CD8-positive, alpha-beta memory T cell (primary cell): ENCODE measurements at regions not wholly inside any gene's neighbourhood (a gene's known extent, or its start where the extent isn't known, plus 50 kb on each side); places are given as distances from the start of the nearest gene placed in this dataset.

Experiments
- CTCF ChIA-PET: fragments of 350-600 bp; sonication (Branson Sonifier 250); formaldehyde crosslinking; loops from one replicate; lab custom pipeline; 2021; ENCODE audit warnings: antibody characterized with exemption; lab: Charles Lee
- POLR2A ChIA-PET: fragments of 350-600 bp; sonication (Branson Sonifier 250); formaldehyde crosslinking; loops from one replicate; lab custom pipeline; 2021; ENCODE audit warnings: antibody characterized with exemption; lab: Charles Lee
- DNase-seq, 5 donors: peaks; one replicate each; pipeline versions ENCODE4 v3.0.0 to v3.0.0-alpha.2; 2020 to 2022; ENCODE audit warnings: mixed read lengths in 1 of 5
- H3K27ac ChIP-seq: one replicate; pipeline ENCODE4 v1.7.0; 2013; ENCODE audit warnings: low read depth, mild to moderate bottlenecking, low read length, moderate library complexity
- H3K27me3 ChIP-seq: 2 replicates; pipeline ENCODE4 v1.7.0; 2013; ENCODE audit warnings: low read length, mild to moderate bottlenecking; ENCODE audit not compliant: insufficient read depth, poor library complexity, severe bottlenecking
- H3K36me3 ChIP-seq: 2 replicates; pipeline ENCODE4 v1.7.0; 2013; ENCODE audit warnings: mild to moderate bottlenecking, low read length, moderate library complexity; ENCODE audit not compliant: insufficient read depth
- H3K4me1 ChIP-seq: 2 replicates; pipeline ENCODE4 v1.7.0; 2013; ENCODE audit warnings: mild to moderate bottlenecking, low read length, moderate library complexity; ENCODE audit not compliant: insufficient read depth
- H3K4me3 ChIP-seq: 2 replicates; pipeline ENCODE4 v1.7.0; 2013; ENCODE audit warnings: mild to moderate bottlenecking, low read length
- H3K9me3 ChIP-seq: 2 replicates; pipeline ENCODE4 v1.7.0; 2013; ENCODE audit warnings: mild to moderate bottlenecking, low read length
- H3K27ac Mint-ChIP-seq, 8 donors: one replicate each; pipeline ENCODE4 v1.8.0; 2020 to 2021; ENCODE audit warnings: mixed read lengths in 8 of 8, mild to moderate bottlenecking in 6 of 8, inconsistent platforms in 3 of 8, moderate library complexity in 3 of 8
- H3K27me3 Mint-ChIP-seq, 2 donors: one replicate each; pipeline ENCODE4 v1.8.0; 2020 to 2021; ENCODE audit warnings: mixed read lengths in 2 of 2, mild to moderate bottlenecking in 1 of 2, moderate library complexity in 1 of 2
- H3K36me3 Mint-ChIP-seq, 3 donors: one replicate each; pipeline ENCODE4 v1.8.0; 2020 to 2021; ENCODE audit warnings: mixed read lengths in 3 of 3, inconsistent platforms in 1 of 3, mild to moderate bottlenecking in 1 of 3
- H3K4me1 Mint-ChIP-seq, 3 donors: one replicate each; pipeline ENCODE4 v1.8.0; 2020 to 2021; ENCODE audit warnings: mixed read lengths in 3 of 3, inconsistent platforms in 1 of 3, mild to moderate bottlenecking in 1 of 3
- H3K4me3 Mint-ChIP-seq, 7 donors: one replicate each; pipeline ENCODE4 v1.8.0; 2020 to 2021; ENCODE audit warnings: mixed read lengths in 7 of 7, mild to moderate bottlenecking in 6 of 7, moderate library complexity in 4 of 7, inconsistent platforms in 2 of 7
- H3K9me3 Mint-ChIP-seq, 5 donors: one replicate each; pipeline ENCODE4 v1.8.0; 2020 to 2022; ENCODE audit warnings: mixed read lengths in 5 of 5, mild to moderate bottlenecking in 3 of 5, moderate library complexity in 2 of 5, inconsistent platforms in 1 of 5

DNA sequence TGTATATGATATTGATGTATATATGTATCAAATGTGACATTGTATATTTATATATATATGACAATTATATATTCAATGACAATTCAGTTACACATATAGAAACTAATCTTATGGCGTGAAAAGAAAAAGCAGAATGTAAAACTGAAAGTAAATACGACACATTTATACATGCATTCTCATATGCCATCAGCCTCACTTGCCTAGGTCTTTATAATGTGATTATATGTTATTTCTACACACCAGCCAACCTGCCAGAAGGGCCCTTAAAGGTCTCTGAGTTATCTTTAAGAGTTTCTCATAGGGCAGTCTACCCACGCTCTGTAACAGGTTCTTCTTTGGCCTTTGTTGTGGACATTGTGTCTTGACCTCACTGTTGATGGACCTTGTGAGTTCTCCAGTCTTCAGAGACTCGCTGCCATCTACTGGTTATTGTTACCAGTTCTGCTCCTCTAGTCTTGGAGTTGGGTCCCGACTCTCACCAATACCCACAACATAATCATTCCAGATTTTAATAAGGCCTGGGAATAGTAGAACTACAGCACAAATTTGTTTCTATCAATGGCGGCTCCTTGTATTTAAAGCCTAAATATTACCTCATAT lies 371.5 kb upstream of the GOLIM4 start:
- Mint-ChIP-seq H3K27me3 (no peaks in the 10 kb centered on the region), H3K4me3 (no peak overlapping the region), H3K9me3 (peaks cover 0 to 10% (median 2%) of the 10 kb centered on the region in 5 donors), H3K36me3 (no peaks in the 10 kb centered on the region), H3K4me1 (no peaks in the 10 kb centered on the region), H3K27ac (peak overlapping the region in 1 of 8 donors; percentile 29)
- Histone ChIP-seq H3K27ac (no peak overlapping the region), H3K9me3 (no peaks in the 10 kb centered on the region), H3K4me3 (no peak overlapping the region), H3K27me3 (no peaks in the 10 kb centered on the region), H3K36me3 (no peaks in the 10 kb centered on the region), H3K4me1 (no peaks in the 10 kb centered on the region)
- DNase-seq, result no peak
- ChIA-PET CTCF (no interaction called here), POLR2A (no interaction called here)

DNA sequence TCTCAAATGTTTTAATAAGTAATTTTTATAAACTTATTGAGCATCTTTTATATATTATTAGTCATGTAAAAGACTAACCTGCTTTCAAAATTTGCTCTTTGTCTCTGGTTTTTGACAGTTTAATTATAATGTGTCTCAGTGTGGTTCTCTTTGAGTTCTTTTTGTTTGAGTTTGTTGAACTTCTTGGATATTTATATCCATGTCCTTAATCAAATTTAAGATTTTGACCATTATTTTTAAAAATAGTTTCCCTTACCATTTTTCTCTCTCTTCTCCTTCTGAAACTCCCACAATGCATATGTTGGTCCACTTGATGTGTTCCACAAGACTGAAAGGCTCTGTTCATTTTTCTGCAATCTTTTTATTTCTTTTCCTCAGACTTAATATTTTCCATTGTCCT lies 366.1 kb upstream of the GOLIM4 start:
- CTCF ChIA-PET, result no interaction called here
- H3K4me1 Mint-ChIP-seq, result no peaks in the 10 kb centered on the region
- Histone ChIP-seq H3K27ac (no peak overlapping the region), H3K27me3 (no peaks in the 10 kb centered on the region), H3K36me3 (no peaks in the 10 kb centered on the region), H3K9me3 (no peaks in the 10 kb centered on the region), H3K4me1 (no peaks in the 10 kb centered on the region), H3K4me3 (no peak overlapping the region)
- H3K4me3 Mint-ChIP-seq, result no peak overlapping the region
- peaks cover 1 to 26% (median 5%) of the 10 kb centered on the region in 5 donors for H3K9me3 Mint-ChIP-seq
- H3K27ac Mint-ChIP-seq, result no peak overlapping the region
- no peak for DNase-seq
- H3K27me3 Mint-ChIP-seq, result no peaks in the 10 kb centered on the region
- no peaks in the 10 kb centered on the region for H3K36me3 Mint-ChIP-seq
- POLR2A ChIA-PET, result no interaction called here

DNA sequence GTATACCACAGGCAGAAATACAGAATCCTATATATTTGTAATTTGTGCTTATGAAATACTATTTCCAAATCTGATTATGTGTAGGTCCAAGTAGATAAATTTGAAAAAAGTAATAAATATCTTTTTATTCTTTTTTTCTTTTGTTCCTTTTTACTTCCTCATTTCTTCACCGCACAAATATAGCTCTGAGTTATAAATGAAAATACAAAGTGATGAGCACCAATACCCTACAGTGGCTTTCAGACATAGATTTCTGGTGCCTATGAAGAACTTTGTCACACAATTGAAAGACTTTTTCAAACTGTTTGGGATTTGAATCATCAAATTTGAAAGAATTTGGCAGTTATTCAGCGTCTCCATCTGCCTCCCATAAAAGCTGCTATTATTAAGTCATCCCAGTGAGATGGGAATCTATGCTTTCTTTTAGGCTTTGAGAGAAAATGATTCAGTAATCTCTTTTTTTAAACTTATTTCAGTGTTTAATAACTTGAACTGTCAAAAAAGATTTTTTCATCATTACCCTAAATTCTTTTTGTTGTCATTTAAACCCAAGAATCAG lies 363.6 kb upstream of the GOLIM4 start:
- Histone ChIP-seq H3K4me3 (no peak overlapping the region), H3K27ac (no peak overlapping the region), H3K4me1 (no peaks in the 10 kb centered on the region), H3K27me3 (no peaks in the 10 kb centered on the region), H3K9me3 (no peaks in the 10 kb centered on the region), H3K36me3 (no peaks in the 10 kb centered on the region)
- no peaks in the 10 kb centered on the region for H3K36me3 Mint-ChIP-seq
- no peak overlapping the region for H3K4me3 Mint-ChIP-seq
- H3K9me3 Mint-ChIP-seq, result peaks cover 2 to 24% (median 6%) of the 10 kb centered on the region in 5 donors
- POLR2A ChIA-PET, result no interaction called here
- H3K27me3 Mint-ChIP-seq, result no peaks in the 10 kb centered on the region
- H3K27ac Mint-ChIP-seq, result no peak overlapping the region
- CTCF ChIA-PET, result no interaction called here
- no peak for DNase-seq
- no peaks in the 10 kb centered on the region for H3K4me1 Mint-ChIP-seq

DNA sequence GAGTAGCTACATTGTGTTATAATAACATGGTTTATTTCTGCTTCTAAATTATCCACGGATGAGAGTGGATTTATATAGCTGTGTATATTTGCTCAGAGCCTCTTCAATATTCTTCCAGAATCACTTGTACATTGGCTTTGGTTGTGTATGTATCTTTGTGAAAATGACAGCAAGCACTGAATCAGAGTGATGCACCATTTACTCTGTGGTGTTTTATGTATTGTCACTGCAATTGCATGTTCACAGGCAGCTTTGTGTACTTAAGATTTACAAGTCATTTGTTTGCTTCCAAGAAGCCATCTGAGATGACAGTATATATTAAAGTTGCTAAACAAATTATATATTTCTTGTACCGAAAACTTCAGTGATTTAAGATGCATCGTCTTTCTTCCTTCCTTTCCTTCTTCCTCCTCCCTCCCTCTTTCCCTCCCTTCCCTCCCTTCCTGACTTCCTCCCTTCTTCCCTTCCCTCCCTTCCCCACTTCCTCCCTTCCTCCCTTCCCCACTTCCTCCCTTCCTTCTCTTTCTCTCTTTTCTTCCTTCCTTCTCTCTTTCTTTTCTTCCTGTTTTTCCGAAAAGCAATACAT lies 362.3 kb upstream of the GOLIM4 start:
- Mint-ChIP-seq H3K27me3 (no peaks in the 10 kb centered on the region), H3K9me3 (peaks cover 2 to 21% (median 6%) of the 10 kb centered on the region in 5 donors), H3K4me3 (no peak overlapping the region), H3K27ac (no peak overlapping the region), H3K36me3 (no peaks in the 10 kb centered on the region), H3K4me1 (no peaks in the 10 kb centered on the region)
- ChIA-PET POLR2A (no interaction called here), CTCF (no interaction called here)
- H3K4me3 ChIP-seq, result no peak overlapping the region
- no peaks in the 10 kb centered on the region for H3K36me3 ChIP-seq
- no peak for DNase-seq
- no peak overlapping the region for H3K27ac ChIP-seq
- no peaks in the 10 kb centered on the region for H3K27me3 ChIP-seq
- no peaks in the 10 kb centered on the region for H3K9me3 ChIP-seq
- no peaks in the 10 kb centered on the region for H3K4me1 ChIP-seq

DNA sequence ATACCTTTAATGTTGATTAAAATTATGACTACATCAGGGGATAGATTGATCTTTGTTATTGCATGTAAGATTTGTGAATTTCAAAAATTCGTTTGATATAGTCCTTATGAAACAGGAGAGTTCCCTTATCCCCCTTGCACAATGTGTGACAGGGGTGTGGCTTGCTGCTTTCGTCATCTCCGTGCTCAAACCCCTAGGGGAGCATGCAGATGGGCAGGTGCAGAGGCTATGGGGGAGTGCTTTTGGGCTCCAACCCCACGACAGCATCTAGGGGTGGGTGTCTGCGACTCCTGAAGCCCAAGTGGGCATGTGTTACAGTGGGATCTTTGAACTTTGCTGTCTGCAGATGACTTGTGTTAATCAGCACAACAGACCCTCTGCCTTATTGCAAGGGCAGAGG lies 360.1 kb upstream of the GOLIM4 start:
- no peaks in the 10 kb centered on the region for H3K27me3 Mint-ChIP-seq
- Histone ChIP-seq H3K36me3 (no peaks in the 10 kb centered on the region), H3K27ac (no peak overlapping the region), H3K4me1 (no peaks in the 10 kb centered on the region), H3K4me3 (no peak overlapping the region), H3K9me3 (no peaks in the 10 kb centered on the region), H3K27me3 (no peaks in the 10 kb centered on the region)
- H3K4me1 Mint-ChIP-seq, result no peaks in the 10 kb centered on the region
- POLR2A ChIA-PET, result no interaction called here
- peak overlapping the region in 1 of 8 donors; percentile 11 for H3K27ac Mint-ChIP-seq
- H3K36me3 Mint-ChIP-seq, result no peaks in the 10 kb centered on the region
- peaks cover under 1 to 4% (median 2%) of the 10 kb centered on the region in 5 donors for H3K9me3 Mint-ChIP-seq
- no peak overlapping the region for H3K4me3 Mint-ChIP-seq
- CTCF ChIA-PET, result no interaction called here
- no peak for DNase-seq

DNA sequence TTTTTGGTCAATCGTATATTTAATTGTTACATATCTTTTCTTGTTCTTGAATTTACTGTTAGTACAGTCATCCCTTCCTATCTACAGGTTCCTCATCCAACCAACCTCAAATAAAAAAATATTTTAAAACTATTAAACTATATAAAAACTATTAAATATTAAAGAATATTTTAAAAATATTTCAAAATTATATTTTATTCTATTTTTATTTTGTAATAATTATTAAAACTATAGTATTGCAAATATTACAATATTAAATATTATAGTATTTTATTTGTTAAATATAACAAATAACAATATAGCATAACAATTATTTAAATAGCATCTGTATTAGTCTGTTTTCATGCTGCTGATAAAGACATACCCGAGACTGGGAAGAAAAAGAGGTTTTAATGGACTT lies 357.9 kb upstream of the GOLIM4 start:
- Histone ChIP-seq H3K9me3 (no peaks in the 10 kb centered on the region), H3K27ac (no peak overlapping the region), H3K4me3 (no peak overlapping the region), H3K36me3 (no peaks in the 10 kb centered on the region), H3K4me1 (no peaks in the 10 kb centered on the region), H3K27me3 (no peaks in the 10 kb centered on the region)
- no peaks in the 10 kb centered on the region for H3K36me3 Mint-ChIP-seq
- H3K4me1 Mint-ChIP-seq, result no peaks in the 10 kb centered on the region
- DNase-seq, result no peak
- CTCF ChIA-PET, result no interaction called here
- POLR2A ChIA-PET, result no interaction called here
- H3K4me3 Mint-ChIP-seq, result no peak overlapping the region
- H3K27ac Mint-ChIP-seq, result no peak overlapping the region
- peaks cover 0 to 3% (median 2%) of the 10 kb centered on the region in 5 donors for H3K9me3 Mint-ChIP-seq
- no peaks in the 10 kb centered on the region for H3K27me3 Mint-ChIP-seq

DNA sequence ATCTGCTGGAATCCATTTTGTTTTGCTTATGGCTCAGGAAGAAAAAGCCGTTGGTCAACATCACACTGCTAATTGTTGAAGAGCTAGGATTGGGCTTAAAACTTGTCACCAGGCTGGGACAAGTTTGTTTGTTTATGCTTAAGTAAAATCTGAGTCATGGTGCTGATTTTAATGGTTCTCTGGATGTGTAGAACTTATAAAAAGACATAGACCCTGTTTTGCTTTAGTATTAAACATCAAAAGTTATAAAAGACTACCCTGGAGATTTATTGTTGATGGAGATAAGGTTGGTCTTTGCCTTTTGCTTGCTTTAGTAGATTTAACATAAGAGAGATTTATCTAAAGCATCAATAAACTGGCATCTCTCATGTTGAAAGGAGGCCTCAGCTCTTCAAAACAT lies 348.2 kb upstream of the GOLIM4 start:
- no peaks in the 10 kb centered on the region for H3K4me1 Mint-ChIP-seq
- peaks cover 0 to 12% (median 0%) of the 10 kb centered on the region in 5 donors for H3K9me3 Mint-ChIP-seq
- Histone ChIP-seq H3K27me3 (no peaks in the 10 kb centered on the region), H3K9me3 (no peaks in the 10 kb centered on the region), H3K36me3 (no peaks in the 10 kb centered on the region), H3K27ac (no peak overlapping the region), H3K4me3 (no peak overlapping the region), H3K4me1 (no peaks in the 10 kb centered on the region)
- no peak overlapping the region for H3K27ac Mint-ChIP-seq
- no peaks in the 10 kb centered on the region for H3K36me3 Mint-ChIP-seq
- ChIA-PET CTCF (no interaction called here), POLR2A (no interaction called here)
- H3K4me3 Mint-ChIP-seq, result no peak overlapping the region
- no peaks in the 10 kb centered on the region for H3K27me3 Mint-ChIP-seq
- DNase-seq, result no peak

DNA sequence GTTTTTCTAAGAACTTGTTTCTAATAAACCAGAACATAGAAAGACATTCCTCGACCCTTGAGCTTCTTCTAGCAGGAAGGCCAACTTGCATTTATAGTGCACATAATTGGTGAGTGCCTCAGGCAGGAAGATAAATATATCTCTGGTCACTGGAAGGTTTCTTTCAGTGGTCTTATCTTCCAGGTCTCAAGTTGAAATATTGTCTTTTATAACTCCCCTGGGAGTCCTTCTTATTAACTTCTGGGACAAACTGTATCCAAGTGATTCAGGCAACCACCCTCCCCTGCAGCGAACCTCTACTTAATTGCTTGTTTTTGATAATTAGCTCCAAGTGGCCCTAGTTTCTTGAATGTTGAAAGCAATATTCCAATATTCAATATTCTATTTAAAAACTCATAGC lies 346.8 kb upstream of the GOLIM4 start:
- H3K27me3 ChIP-seq, result no peaks in the 10 kb centered on the region
- Mint-ChIP-seq H3K4me1 (no peaks in the 10 kb centered on the region), H3K36me3 (no peaks in the 10 kb centered on the region), H3K4me3 (no peak overlapping the region), H3K9me3 (peaks cover 0 to 12% (median 1%) of the 10 kb centered on the region in 5 donors), H3K27ac (no peak overlapping the region), H3K27me3 (no peaks in the 10 kb centered on the region)
- H3K4me3 ChIP-seq, result no peak overlapping the region
- CTCF ChIA-PET, result no interaction called here
- no peaks in the 10 kb centered on the region for H3K9me3 ChIP-seq
- no peak overlapping the region for H3K27ac ChIP-seq
- H3K36me3 ChIP-seq, result no peaks in the 10 kb centered on the region
- no peak for DNase-seq
- H3K4me1 ChIP-seq, result no peaks in the 10 kb centered on the region
- POLR2A ChIA-PET, result no interaction called here
